Fibroblast of skin of abdomen (primary cell): ENCODE measurements at regions not wholly inside any gene's neighbourhood (a gene's known extent, or its start where the extent isn't known, plus 50 kb on each side); places are given as distances from the start of the nearest gene placed in this dataset.
A peak's percentile ranks its signal among the peaks of the same experiment; 100 is the strongest.
"Not testable (repeated sequence)": the region's sequence is repeated elsewhere in the genome, so short reads cannot be mapped to it uniquely, and the experiment has no call there.

ENCODE experiments used
- DNase-seq: peaks from one replicate; pipeline ENCODE4 v3.0.0-alpha.2; 2013

DNA sequence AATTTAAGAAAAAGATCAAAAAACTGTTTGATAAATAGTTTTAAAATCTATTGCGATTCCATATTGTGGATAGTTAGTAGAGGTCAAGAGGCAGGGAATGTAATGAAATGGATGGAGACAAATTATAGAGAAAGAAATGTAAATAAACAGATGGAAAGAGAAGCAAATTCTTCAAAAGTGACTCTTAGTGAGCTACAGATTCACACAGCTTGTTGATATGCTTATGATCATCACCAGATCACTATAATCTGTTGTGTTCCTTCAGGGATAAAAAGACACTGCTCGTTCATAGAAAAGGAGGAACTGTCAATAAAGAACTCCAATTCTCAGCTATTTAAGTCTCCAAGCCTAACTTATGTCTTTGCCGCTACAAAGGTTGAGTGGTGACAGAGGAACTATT lies 251.4 kb upstream of the SEMA3C start:
- no peak for DNase-seq

- DNase-seq = no peak
Measured at GRCh38 chr7:81167934-81168333, 249.1 kb upstream of the SEMA3C start.

- DNase-seq = no peak
Measured at GRCh38 chr7:81165070-81165469, 246.2 kb upstream of the SEMA3C start.

DNA sequence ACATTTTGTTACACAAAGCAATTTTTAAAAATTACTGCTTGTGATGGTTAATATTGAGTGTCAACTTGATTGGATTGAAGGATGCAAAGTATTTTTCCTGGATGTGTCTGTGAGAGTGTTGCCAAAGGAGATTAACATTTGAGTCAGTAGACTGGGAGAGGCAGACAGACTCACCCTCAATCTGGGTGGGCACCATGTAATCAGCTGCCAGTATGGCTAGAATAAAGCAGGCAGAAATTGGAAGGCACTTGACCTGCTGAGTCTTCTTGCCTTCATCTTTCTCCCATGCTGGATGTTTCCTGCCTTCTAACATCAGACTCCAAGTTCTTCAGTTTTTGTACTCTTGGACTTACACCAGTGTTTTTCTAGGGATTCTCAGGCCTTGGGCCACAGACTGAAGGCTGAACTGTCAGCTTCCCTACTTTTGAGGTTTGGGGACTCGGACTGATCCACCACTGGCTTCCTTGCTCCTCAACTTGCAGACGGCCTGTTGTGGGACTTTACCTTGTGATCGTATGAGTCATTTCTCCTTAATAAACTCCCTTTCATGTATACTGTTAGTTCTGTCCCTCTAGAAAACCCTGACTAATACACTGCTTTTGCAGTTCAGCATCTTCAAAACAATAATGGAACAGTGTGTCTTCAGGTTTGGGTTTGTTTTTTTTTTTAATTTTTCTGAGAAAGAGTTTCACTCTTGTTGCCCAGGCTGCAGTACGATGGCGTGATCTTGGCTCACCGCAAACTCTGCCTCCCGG lies 244.1 kb upstream of the SEMA3C start:
- no peak for DNase-seq

- no peak for DNase-seq
Measured at GRCh38 chr7:81162234-81162633, 243.4 kb upstream of the SEMA3C start.

DNA sequence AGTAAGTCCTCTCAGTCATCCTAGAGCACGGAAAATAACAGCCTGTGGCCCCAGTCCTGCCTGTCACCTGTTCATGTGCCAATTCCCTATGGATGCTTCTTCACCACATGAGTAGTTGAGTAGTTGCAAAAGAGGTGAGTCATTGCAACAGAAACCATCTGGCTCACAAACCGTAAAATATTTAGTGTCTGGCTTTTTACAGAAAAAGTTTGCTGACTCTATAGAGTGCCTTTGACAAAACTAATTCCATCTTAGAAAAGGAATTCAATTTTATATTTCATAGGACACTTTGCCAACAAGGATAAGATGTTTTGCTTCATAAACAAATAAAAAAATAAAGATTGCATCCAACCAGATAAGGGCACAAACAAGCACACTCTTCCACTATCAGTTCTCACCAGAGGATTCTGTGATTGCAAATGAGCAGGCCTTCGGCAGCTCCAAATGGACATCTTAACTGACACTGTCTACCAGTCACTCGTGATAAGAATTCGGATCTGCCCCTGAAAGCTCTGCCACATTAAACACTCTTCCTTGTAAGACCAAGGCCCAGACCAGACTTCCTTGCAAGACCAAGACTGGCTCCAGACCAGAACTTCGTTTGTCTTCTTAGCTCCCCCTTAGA lies 242.7 kb upstream of the SEMA3C start:
- DNase-seq = peak; percentile 94

DNA sequence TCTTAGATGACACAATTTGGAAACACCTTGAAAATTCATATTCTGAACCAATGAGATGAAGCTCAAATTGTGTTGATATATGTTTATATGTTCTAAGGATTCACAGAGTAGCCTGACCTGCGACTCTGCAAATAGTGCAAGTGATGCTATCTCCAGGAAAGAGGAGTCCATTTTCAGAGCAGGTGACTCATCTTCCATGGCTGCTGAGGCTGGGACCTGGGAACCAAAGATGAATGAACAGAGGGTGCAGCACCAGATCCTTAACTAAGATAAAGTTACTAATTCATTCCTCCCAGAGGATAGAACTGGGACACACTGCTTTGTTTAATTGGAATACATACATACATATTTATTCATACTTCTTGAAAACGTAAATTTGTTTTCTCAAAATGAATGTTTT lies 240.6 kb upstream of the SEMA3C start:
- DNase-seq = peak; percentile 26

DNA sequence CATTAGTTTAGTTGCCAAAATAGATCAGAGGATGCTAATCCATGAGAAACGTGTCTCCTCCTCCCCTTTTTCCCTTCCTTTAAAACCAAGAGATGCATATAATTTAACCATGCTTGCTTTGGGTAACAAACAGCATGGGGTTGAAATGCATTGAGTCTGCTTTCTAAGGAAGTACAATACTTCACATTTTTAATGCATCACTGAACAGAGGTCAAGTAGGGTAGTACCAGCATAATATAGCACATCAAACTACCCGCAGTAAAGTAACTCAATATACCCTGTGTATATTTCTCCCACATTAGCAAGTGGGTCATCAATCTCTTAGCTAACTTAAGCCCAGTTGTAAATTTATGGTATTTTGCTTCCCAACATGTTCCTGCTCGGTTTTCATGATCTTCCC lies 239.3 kb upstream of the SEMA3C start:
- no peak for DNase-seq

DNA sequence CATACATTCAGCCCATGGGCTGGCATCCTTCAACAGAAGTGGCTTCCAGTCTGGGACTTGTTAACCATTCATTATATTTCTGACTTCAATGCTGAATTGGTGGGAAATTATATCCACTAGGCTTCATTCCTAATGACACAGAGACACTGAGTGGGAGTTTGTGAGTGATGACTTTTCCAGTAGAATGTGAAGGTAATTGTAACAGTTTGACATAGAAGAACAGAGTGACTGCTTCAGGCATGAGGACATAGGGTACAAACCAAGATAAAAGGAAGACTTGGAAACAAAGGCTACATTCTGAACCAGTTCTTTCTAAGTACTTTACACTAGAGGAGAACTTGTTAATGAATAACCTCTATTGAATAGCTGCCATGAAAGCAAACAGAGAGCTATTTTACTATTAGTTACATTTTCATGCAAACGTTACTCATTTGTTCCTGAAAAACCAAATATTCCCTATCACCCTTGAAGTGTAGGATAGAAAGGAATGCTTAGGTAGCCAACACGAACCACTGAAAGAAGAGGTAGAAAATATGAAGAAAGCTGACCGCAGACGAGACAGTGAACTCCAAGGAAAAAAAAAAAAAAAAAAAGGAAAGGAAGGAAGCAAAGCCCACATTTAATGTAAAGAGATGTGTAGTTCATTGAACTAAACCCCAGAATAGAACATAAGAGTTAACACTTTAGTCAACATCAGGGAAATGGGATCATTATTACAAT lies 237.0 kb upstream of the SEMA3C start:
- no peak for DNase-seq

DNA sequence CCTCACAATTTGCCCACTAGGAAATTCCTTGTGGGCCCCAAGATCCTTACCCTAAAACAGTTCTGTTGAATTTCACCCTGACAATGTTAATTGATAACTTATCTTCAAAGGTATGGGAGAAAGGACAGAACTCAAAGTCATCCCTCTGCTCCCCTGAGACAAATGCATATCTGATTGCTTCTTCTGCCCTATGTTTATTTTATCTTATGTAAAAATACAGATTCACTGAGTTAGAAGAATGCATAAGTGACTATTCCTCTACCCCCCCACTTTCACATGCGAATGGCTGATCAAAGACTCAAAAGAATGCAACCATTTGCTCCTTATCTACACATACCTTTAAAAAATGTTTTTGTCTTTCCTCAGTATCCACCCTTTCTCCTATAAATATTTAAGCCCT lies 235.7 kb upstream of the SEMA3C start:
- no peak for DNase-seq

GRCh38 chr7:81152925-81153324 lies 234.1 kb upstream of the SEMA3C start:
- DNase-seq = not testable (repeated sequence)

DNA sequence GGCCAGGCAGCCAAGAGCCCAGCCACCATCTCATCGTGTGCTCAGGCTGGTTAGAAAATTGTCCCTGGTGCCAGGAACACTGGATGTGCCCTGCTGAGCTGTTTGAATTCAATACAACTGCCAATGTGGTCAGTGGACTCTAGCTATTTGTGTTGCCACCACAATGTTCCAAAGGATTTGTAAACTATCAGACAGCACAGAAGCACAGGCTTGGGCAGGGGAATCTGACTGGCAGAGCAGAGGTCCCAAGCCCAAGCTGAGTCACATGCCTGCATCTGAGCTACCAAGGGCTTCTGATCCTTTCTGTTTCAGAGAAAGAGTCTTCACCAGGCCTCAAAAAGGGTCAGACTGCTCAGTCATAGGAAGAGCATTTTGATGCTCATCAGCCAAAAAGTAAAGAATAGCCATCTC lies 232.1 kb upstream of the SEMA3C start:
- peak; percentile 34 for DNase-seq

- peak; percentile 17 for DNase-seq
Measured at GRCh38 chr7:81143856-81144255, 225.0 kb upstream of the SEMA3C start.

DNA sequence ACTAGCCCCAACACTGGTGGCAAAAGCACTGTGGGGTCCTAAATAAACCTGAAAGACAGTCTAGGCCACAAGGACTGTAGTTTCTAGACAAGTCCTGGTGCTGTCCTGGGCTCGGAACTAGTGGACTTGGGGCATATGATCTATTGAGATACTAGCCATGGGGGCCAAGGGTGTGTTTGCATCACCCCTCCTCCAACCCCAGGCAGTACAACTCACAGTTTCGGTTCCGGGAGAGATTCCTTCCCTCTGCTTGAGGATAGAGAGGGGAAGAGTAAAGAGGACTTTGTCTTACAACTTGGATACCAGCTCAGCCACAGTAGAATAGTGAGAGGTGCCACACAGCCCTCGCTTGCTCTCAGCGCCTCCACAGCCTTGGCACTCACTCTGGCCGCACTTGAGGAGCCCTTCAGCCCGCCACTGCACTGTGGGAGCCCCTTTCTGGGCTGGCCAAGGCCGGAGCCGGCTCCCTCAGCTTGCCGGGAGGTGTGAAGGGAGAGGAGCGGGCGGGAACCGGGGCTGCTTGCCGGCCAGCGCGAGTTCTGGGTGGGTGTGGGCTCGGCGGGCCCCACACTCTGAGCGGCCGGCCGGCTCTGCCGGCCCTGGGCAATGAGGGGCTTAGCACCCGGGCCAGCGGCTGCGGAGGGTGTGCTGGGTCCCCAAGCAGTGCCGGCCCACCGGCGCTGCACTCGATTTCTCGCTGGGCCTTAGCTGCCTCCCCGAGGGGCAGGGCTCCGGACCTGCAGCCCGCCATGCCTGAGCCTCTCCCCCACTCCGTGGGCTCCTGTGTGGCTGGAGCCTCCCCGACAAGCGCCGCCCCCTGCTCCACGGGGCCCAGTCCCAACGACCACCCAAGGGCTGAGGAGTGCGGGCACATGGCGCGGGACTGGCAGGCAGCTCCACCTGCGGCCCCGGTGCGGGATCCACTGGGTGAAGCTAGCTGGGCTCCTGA lies 222.7 kb upstream of the SEMA3C start:
- DNase-seq = not testable (repeated sequence)

GRCh38 chr7:81140775-81141174 lies 221.9 kb upstream of the SEMA3C start:
- no peak for DNase-seq

- no peak for DNase-seq
Measured at GRCh38 chr7:81140252-81140651, 221.4 kb upstream of the SEMA3C start.

DNA sequence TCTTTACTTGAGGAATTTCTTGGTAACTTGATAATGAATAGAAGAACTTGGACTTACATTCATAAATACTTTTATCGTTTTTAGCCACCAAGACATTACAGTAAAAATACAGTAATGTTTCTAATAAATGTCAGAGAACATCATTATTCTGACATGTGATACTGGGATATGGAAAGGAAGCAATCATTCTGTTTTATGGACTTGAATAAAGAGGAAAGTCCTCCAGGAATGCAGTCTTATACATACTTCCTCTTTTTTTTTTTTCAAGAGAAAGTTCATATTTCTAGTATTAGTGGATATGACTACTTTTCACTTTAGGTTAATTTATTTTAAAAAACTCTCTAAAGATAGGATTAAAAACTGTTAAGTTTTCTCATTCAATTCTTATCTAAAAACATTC lies 220.0 kb upstream of the SEMA3C start:
- DNase-seq = peak; percentile 21

GRCh38 chr7:81135324-81135723 lies 216.5 kb upstream of the SEMA3C start:
- no peak for DNase-seq

GRCh38 chr7:81128011-81128410 lies 209.2 kb upstream of the SEMA3C start:
- DNase-seq = no peak

DNA sequence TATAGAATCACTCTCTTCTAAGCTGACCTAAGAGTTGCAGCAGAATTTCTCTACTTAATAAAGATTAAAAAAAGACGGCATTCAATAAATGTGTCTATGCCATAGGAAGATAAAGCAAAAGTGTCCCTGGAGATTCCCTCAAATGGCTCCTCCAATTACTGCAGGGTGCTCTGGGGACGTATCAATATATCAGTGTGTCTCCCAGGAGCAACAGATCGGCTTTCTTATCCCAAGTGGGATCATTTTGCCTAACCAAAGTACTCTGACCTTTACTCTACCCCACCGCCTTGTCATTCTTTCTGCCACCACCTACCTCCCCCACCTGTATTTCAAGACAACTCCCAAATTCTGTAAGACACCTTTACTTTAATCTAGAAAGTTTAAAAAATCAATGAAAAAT lies 202.0 kb upstream of the SEMA3C start:
- no peak for DNase-seq

GRCh38 chr7:81120111-81120510 lies 201.3 kb upstream of the SEMA3C start:
- no peak for DNase-seq

DNA sequence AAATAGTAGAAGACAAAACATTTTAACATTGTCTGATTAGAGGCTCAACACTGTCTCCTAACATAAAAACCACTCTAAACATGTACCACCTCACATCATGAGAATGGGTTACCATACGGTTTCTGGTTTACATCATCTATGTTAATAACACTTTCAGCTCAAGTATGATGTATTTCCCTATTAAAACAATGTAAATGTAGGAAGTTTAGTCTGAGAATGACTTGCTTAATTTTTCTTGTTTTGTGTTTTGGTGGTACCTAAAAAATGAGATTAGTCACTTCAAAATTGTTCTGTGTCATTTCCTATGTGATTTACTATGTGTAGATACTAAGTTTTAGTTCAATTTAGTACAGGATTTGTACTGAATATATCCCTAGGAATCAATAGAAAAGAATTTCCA lies 195.8 kb upstream of the SEMA3C start:
- peak; percentile 38 for DNase-seq

DNA sequence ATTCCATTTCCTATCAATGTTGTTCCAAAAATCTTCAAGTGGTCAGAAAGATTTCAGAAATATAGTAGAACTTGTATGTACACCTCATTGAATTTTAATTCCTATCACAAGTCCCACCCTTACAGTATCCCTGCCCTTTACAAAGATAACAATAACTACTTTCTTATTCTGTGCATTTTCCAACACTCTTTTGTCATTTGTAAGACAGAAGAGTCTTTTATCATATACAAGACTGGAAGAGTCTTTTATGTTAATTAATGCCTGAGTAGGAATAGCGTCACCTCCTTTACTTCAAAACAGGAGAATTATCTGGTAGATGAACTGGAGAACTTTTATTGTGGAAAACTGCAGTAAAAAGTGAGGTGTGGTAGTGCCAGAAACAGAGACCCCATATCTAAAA lies 193.9 kb upstream of the SEMA3C start:
- no peak for DNase-seq
